ENCODE measurements at regions not wholly inside any gene's neighbourhood (a gene's known extent, or its start where the extent isn't known, plus 50 kb on each side); places are given as distances from the start of the nearest gene placed in this dataset.
"Not testable (repeated sequence)": the region's sequence is repeated elsewhere in the genome, so short reads cannot be mapped to it uniquely, and the experiment has no call there.

GRCh38 chr3:99586701-99587100 is 51.7 kb upstream of the COL8A1 start:
- no peak for DNase-seq

GRCh38 chr3:99579965-99580364 is 58.4 kb upstream of the COL8A1 start:
- DNase-seq: no peak

- DNase-seq: no peak
Observed at GRCh38 chr3:99579246-99579645, 59.1 kb upstream of the COL8A1 start.

- DNase-seq: no peak
Observed at GRCh38 chr3:99578339-99578970, 59.9 kb upstream of the COL8A1 start.

- no peak for DNase-seq
Observed at GRCh38 chr3:99576904-99577559, 61.4 kb upstream of the COL8A1 start.

GRCh38 chr3:99575683-99576082 is 62.7 kb upstream of the COL8A1 start:
- no peak for DNase-seq

- DNase-seq: no peak
Observed at GRCh38 chr3:99570061-99570460, 68.3 kb upstream of the COL8A1 start.

- DNase-seq: no peak
Observed at GRCh38 chr3:99568663-99569335, 69.6 kb upstream of the COL8A1 start.

GRCh38 chr3:99565331-99565730 is 73.1 kb upstream of the COL8A1 start:
- DNase-seq: no peak

GRCh38 chr3:99562990-99563607 is 75.3 kb upstream of the COL8A1 start:
- no peak for DNase-seq

GRCh38 chr3:99562138-99562537 is 76.3 kb upstream of the COL8A1 start:
- no peak for DNase-seq

- no peak for DNase-seq
Observed at GRCh38 chr3:99561056-99561455, 77.3 kb upstream of the COL8A1 start.

- no peak for DNase-seq
Observed at GRCh38 chr3:99559196-99559595, 79.2 kb upstream of the COL8A1 start.

GRCh38 chr3:99555885-99556284 is 82.5 kb upstream of the COL8A1 start:
- not testable (repeated sequence) for DNase-seq

GRCh38 chr3:99551520-99551919 is 86.9 kb upstream of the COL8A1 start:
- no peak for DNase-seq

GRCh38 chr3:99549957-99550603 is 88.3 kb upstream of the COL8A1 start:
- no peak for DNase-seq

- no peak for DNase-seq
Observed at GRCh38 chr3:99549220-99549619, 89.2 kb upstream of the COL8A1 start.

- DNase-seq: no peak
Observed at GRCh38 chr3:99548674-99549073, 89.7 kb upstream of the COL8A1 start.

- DNase-seq: no peak
Observed at GRCh38 chr3:99545941-99546580, 92.3 kb upstream of the COL8A1 start.

- no peak for DNase-seq
Observed at GRCh38 chr3:99544786-99545281, 93.6 kb upstream of the COL8A1 start.

- DNase-seq: no peak
Observed at GRCh38 chr3:99543796-99544195, 94.6 kb upstream of the COL8A1 start.

- no peak for DNase-seq
Observed at GRCh38 chr3:99542767-99543518, 95.5 kb upstream of the COL8A1 start.

Measured in stimulated activated CD4-positive, alpha-beta T cell treated with anti-CD3 and anti-CD28 coated beads, Interleukin-4, amount 100 ng/mL, for 4 hours (primary cell).